NCI-H2029 treated with DMSO at 0.1 percent for 48 hours (cell line): ENCODE measurements at regions not wholly inside any gene's neighbourhood (a gene's known extent, or its start where the extent isn't known, plus 50 kb on each side); places are given as distances from the start of the nearest gene placed in this dataset.
"Not testable (repeated sequence)": the region's sequence is repeated elsewhere in the genome, so short reads cannot be mapped to it uniquely, and the experiment has no call there.

Experiments
- DNase-seq: peaks from one replicate; lab custom pipeline; 2025; lab: John Stamatoyannopoulos, UW

- no peak for DNase-seq
Measured at GRCh38 chr16:80008857-80009256, 408.3 kb upstream of the MAF start.

GRCh38 chr16:80007231-80007630 is 406.7 kb upstream of the MAF start:
- no peak for DNase-seq

- DNase-seq: no peak
Measured at GRCh38 chr16:80006241-80007215, 406.0 kb upstream of the MAF start.

- no peak for DNase-seq
Measured at GRCh38 chr16:80004113-80004512, 403.6 kb upstream of the MAF start.

DNA sequence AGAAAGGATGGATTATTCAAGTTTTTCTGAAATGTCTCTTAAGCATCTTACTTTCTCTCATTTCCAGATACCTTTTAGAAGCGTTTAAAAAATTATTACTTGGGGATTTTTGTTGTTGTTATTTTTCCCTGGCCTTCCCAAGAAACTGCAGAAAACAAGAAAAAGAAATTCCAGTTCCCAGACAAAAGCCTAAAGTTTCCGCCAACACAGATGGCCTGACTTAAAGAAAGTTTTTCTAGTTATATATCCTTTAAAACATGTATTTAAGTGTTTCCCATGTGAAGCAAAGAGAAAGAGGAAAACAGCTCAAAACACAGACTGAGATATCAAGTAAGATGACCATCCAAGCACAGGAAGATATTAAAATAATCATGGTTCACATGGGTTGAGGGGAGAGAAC is 401.7 kb upstream of the MAF start:
- no peak for DNase-seq

GRCh38 chr16:79998143-79998542 is 397.6 kb upstream of the MAF start:
- no peak for DNase-seq

DNA sequence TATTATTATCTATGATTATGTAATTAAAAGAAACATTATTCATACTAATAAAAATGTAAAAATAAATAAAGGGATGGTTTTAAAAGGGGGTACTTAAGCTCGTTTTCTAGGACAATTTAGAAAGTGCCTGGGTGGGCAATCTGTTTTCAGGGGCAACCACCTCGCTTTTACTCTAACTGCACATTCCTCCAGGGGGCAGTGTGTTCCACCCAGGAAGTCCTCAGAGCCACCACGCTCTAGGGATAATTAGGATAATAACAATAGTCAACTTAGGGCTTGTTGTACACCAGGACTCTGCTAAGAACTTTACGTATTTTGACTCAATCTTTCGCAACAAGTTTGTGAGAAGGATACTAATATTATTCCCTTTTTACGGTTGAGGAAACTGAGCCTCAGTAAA is 396.7 kb upstream of the MAF start:
- DNase-seq: no peak

DNA sequence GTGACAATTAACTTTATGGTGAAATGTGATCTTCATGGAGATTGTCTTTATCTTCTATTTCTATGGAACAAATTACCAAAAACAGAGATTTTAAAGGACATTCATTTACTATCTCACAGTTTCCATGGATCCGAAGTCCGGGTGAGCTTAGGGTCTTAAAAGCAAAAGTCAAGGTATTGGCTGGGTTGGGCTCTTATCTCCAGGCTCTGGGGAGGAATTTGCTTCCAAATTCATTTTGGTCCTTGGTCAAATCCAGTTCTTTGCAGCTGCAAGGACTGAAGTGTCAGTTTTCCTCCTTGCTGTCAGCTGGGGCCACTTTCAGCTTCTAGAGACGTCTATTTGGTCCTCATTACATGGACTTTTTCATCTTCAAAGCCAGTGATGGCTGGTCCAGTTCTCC is 395.8 kb upstream of the MAF start:
- DNase-seq: no peak

GRCh38 chr16:79995315-79995714 is 394.8 kb upstream of the MAF start:
- no peak for DNase-seq

- no peak for DNase-seq
Measured at GRCh38 chr16:79994418-79994817, 393.9 kb upstream of the MAF start.

DNA sequence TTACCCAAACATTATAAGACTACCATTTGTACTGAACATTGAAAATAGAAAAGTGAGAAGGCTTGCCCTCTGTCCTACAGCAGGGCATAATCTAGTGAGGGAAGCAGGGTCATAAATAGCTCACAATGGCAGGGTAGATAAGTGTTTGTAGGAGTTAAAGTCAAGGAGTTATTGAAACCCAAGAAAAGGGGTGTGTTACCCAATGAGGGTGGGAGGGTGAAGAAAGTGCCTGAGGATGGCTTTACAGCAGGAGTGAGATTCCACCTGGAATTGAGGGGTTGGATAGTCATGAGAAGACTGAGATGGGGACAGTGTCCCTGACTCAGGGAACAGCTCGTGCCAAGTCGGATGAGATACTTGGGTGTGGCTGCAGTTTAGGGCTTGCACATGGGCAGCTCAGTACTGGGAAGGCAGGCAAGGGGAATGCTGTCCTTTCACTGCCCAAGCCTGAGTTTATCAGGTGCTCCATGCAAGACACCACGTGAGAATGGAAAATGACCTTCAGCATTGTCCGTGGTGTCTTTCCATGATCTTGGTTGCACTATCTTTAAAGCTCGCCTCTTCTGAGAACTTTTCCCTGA is 393.2 kb upstream of the MAF start:
- DNase-seq: no peak

- no peak for DNase-seq
Measured at GRCh38 chr16:79991969-79992368, 391.4 kb upstream of the MAF start.

DNA sequence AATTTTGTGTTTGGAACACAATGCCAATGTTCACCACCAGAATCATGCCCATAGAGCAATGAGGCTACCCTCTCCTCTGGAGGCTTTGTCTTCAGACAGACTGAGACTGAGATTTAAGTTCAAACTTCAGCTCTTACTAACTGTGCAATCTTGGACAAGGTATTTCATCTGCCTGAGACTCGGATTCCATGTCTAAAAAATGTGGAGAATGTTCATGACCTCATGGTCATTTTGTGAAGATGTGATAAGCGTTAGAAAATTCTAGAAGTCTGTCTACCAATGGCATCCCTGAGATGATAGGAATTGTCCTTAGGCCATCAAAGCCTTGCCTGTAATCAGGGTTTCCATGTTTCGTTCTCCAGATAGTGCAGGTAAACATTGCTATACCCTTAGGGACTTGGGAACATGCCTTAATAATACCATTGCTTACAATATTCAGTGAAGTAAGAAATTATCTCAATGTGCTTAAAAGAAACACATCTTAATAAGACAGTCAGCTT is 388.2 kb upstream of the MAF start:
- no peak for DNase-seq

DNA sequence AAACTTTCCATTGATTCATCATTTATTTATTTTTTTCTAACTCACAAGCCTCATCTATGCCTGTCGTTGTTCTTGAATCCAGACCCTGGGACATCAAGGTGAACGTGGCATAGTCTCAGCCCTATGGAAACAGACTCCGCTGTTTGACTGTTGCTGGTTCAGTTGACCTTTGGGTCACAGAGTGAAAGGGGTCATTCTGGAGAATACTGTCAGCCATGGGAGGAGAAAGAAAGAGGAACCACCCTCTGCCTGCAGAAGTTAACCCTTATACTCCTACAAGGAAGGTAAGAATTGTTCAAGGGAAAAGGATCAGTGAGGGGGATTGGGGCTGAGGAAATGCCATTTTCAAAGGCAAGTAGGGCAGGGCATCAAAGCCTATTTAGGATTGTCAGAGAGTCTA is 387.6 kb upstream of the MAF start:
- DNase-seq: no peak

DNA sequence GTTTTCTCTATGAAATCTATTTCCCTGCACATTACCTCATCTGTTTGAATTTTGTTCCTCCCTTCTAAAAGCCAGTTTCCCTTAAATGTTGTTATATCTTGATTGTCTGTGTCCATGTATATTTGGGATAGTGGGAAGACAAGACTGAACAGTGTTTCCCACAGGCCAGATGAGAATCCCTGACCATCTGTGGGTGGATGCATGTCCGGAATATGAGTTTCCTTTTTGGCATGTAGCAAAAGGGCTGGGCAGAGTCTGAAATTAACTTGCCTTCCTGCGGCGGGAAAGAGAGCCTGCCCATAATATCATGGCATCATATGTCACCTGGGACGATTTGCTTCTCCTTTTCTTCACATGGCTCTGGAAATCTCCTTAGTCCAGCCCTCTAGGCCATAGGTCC is 385.8 kb upstream of the MAF start:
- no peak for DNase-seq

DNA sequence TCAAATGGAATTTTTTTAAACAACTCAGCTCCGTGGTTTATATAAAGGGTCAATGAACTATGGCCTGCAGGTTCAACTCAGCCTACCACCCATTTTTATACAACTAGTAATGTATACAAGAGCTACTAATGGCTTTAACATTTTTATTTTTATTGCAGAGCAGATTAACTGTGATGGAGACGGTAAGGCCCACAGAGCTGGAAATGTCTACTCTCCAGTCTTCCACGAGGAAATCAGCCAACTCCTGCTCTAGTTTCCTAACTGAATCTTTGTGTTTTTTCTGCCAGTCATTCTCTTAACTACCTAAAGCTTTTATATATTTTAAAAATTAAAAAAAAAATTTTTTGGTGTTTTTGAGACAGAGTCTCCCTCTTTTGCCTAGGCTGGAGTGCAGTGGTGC is 385.1 kb upstream of the MAF start:
- no peak for DNase-seq

GRCh38 chr16:79984149-79984548 is 383.6 kb upstream of the MAF start:
- DNase-seq: not testable (repeated sequence)

GRCh38 chr16:79982862-79983261 is 382.3 kb upstream of the MAF start:
- no peak for DNase-seq

DNA sequence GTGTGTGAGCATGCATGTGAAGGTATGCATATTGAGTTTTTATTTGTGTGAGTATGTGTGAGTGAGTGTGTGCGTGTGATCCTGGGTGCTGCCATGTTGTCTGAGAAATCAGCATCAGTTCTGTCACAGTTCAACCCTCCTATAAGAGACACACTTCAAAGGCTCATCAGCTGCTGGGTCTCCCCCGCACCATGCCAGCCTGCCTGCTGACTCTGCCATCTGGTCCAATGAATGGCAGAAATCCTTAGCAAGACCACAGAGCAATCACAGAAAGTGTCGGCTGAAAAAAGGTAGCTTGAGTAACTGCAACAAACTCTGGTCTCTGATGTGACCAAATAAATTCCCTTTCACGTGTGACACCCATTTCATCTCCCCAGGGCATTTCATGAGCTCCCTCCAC is 381.8 kb upstream of the MAF start:
- no peak for DNase-seq

DNA sequence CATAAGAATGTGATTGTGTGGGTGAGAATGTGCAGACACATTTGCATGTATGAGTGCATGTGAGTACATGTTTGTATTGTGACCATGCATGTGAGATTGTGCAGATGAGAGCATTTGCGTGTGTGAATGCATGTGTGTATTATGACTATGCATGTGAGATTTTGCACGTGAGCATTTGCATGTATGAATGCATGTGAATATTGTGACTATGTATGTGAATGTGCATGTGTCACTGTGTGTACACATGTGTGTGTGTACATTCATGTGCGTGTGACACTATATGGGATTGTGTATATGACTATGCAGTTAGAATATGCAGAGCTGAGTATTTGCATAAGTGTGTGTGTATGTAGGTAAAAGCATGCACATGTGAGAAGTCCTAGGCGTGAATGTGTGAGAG is 381.3 kb upstream of the MAF start:
- DNase-seq: no peak

DNA sequence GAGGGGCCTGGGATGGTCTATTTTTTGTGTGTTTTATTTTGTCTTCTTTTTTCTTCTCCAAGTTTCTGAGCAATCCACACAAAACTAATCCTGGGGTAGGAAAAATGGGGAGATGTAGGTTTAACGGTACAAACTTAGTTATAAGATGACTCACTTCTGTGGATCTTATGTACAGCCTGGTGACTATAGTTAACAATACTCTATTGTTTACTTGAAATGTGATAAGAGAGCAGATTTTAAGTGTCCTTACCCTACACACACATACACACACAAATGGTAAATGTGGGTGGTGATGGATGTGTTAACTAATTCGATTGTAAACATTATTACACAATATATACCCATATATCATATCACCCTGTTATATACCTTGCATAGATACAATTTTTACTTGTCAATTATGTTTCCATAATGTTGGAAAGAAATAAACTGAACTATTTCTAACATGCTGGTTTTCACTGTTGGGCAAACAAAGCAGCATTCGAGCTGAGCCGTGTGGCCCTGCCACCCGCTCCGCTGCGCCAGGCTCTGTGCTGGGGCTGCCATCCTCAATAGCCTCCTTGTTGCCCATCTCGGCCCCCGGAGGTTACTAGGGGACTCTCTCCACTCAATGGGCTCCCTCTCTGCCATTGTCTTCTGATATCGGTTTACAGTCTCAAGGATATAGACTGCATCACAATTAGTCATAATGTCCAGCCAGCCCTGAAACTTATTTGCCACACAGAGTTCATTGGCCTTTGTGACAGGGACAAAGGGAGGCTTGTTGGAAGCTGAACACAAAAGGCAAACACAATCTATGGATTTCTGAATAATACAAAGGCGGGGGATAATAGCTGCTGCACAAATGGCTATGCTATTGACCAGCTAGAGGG is 380.3 kb upstream of the MAF start:
- DNase-seq: no peak
